HepG2 (cell line): ENCODE measurements at regions not wholly inside any gene's neighbourhood (a gene's known extent, or its start where the extent isn't known, plus 50 kb on each side); places are given as distances from the start of the nearest gene placed in this dataset.
A peak's percentile ranks its signal among the peaks of the same experiment; 100 is the strongest.

ENCODE experiments used
- DDIT3 ChIP-seq: sonication (generic); formaldehyde crosslinking; IDR thresholded peaks from 2 replicates; pipeline ENCODE4 v1.4.0; 2020; ENCODE audit warnings: mild to moderate bottlenecking, missing genetic modification reagents
- EED ChIP-seq: sonication (generic); formaldehyde crosslinking; IDR thresholded peaks from 2 replicates; pipeline ENCODE4 v1.5.0; 2020; ENCODE audit warnings: mild to moderate bottlenecking, missing genetic modification reagents
- FOXK2 ChIP-seq: fragments of 450-650 bp; IDR thresholded peaks from 2 replicates; pipeline ENCODE4 v1.6.1; 2016
- GATA4 ChIP-seq: sonication (generic); IDR thresholded peaks from 2 replicates; pipeline ENCODE4 v1.6.1; 2016; ENCODE audit warnings: antibody characterized with exemption, low read depth, borderline replicate concordance
- HHEX ChIP-seq: IDR thresholded peaks from 2 replicates; pipeline ENCODE4 v1.6.1; 2016; ENCODE audit warnings: control low read depth
- LCORL ChIP-seq, 2 experiments: fragments of 450-650 bp in 1 of 2; sonication (generic) in 1 of 2; formaldehyde crosslinking in 1 of 2; IDR thresholded peaks; 2 replicates each; pipeline versions ENCODE4 v1.5.0 to v1.6.1; 2017 to 2020; ENCODE audit warnings: antibody characterized with exemption in 1 of 2, missing genetic modification reagents in 1 of 2
- MAFF ChIP-seq: IDR thresholded peaks from 2 replicates; pipeline ENCODE4 v1.6.1; 2011; ENCODE audit warnings: low read depth, low read length, improper control_type of control experiment
- NR2C2 ChIP-seq: sonication (generic); formaldehyde crosslinking; IDR thresholded peaks from 2 replicates; pipeline ENCODE4 v1.4.0; 2020; ENCODE audit warnings: missing genetic modification reagents, mild to moderate bottlenecking, moderate library complexity, borderline replicate concordance
- POLR2G ChIP-seq: fragments of 200-400 bp; formaldehyde crosslinking; IDR thresholded peaks from 2 replicates; pipeline ENCODE4 v1.6.1; 2018; ENCODE audit warnings: mild to moderate bottlenecking, low read depth, low read length, moderate library complexity
- SOX13 ChIP-seq, 3 experiments: fragments of 450-650 bp in 1 of 3; sonication (generic) in 1 of 3; formaldehyde crosslinking in 1 of 3; IDR thresholded peaks in 2 of 3; conservative IDR thresholded peaks in 1 of 3; 2 replicates each; pipeline versions ENCODE4 v1.5.0 to v1.6.1; 2016 to 2020; ENCODE audit warnings: antibody characterized with exemption in 1 of 3, mild to moderate bottlenecking in 1 of 3, missing compliant biosample characterization in 1 of 3, missing genetic modification reagents in 1 of 3, moderate library complexity in 1 of 3
- SRSF1 ChIP-seq: fragments of 200-400 bp; formaldehyde crosslinking; optimal IDR thresholded peaks from 2 replicates; pipeline ENCODE3; 2017; ENCODE audit warnings: mild to moderate bottlenecking, low read depth, low read length, moderate library complexity
- ZFP36L2 ChIP-seq: sonication (generic); formaldehyde crosslinking; IDR thresholded peaks from 2 replicates; pipeline ENCODE4 v1.4.0; 2020; ENCODE audit warnings: missing genetic modification reagents
- ZNF160 ChIP-seq: sonication (generic); formaldehyde crosslinking; IDR thresholded peaks from 2 replicates; pipeline ENCODE4 v1.8.0; 2022; ENCODE audit warnings: mild to moderate bottlenecking, inconsistent platforms, missing genetic modification reagents
- ZNF33B ChIP-seq: sonication (generic); formaldehyde crosslinking; IDR thresholded peaks from 2 replicates; pipeline ENCODE4 v1.5.1; 2020; ENCODE audit warnings: mild to moderate bottlenecking, missing genetic modification reagents
- ZNF451 ChIP-seq: sonication (generic); formaldehyde crosslinking; IDR thresholded peaks from 2 replicates; pipeline ENCODE4 v1.5.0; 2020; ENCODE audit warnings: mild to moderate bottlenecking, missing genetic modification reagents
- ZNF570 ChIP-seq: sonication (generic); formaldehyde crosslinking; IDR thresholded peaks from 2 replicates; pipeline ENCODE4 v1.4.0; 2020; ENCODE audit warnings: mild to moderate bottlenecking, missing genetic modification reagents, borderline replicate concordance
- ZNF605 ChIP-seq: sonication (generic); formaldehyde crosslinking; IDR thresholded peaks from 2 replicates; pipeline ENCODE4 v1.8.0; 2022; ENCODE audit warnings: mild to moderate bottlenecking, missing genetic modification reagents
- ZNF800 ChIP-seq: sonication (generic); formaldehyde crosslinking; IDR thresholded peaks from 2 replicates; pipeline ENCODE4 v1.4.0; 2020; ENCODE audit warnings: missing genetic modification reagents
- TF ChIP-seq, protein P1 (sequence below): IDR thresholded peaks from 2 replicates; pipeline ENCODE4 v1.6.1; 2016
- TF ChIP-seq, protein P2 (sequence below): sonication (generic); formaldehyde crosslinking; IDR thresholded peaks from 2 replicates; pipeline ENCODE4; 2020; ENCODE audit warnings: missing genetic modification reagents, mild to moderate bottlenecking, borderline replicate concordance
- TF ChIP-seq, protein P3 (sequence below), 2 experiments: fragments of 450-650 bp in 1 of 2; sonication (generic) in 1 of 2; formaldehyde crosslinking; IDR thresholded peaks; 2 replicates each; pipeline versions ENCODE4 v1.5.0 to v1.8.0; 2020 to 2022; ENCODE audit warnings: mild to moderate bottlenecking in 1 of 2, missing genetic modification reagents in 1 of 2

DNA sequence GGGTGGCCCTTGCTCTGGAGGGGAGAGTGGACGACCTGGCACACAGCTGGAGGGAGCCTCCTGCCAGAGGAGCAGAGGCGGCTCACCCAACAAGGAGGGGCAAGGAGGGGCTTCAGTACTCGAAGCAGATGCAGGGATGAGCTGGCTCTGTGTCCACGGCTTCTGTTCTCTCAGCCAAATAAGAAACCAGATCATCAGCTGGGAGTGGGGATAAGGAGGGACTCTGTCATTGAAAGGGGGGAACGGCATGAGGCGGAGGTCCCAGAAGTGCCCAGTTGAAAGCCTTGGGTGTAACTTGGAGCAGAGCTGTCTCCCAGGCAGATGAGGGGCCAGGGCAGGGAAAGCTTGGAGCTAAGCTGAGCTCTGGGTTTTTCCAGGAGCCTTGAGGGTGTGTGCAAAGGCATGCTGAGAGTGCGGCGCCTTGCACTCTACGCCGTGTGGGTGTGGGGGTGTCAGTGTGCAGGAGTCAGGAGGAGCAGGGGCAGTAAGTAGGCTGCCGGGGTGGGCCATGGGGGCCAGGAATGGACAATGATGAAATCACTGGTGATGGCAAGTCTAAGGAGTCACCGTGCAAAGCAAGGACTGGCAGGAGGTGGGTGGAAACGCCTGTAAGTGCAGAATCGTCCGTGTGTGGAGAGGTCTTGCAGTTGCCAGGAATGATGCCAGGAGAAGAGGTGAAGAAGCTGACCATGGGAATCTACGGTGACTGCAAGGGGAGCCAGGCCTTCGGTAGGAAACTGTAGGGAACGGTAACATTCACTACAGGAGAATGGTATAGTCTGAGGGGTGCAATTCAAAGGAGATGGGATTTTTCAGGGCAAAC lies 85.4 kb upstream of the FOXQ1 start (continued):
- TF ChIP-seq ZNF33B (CRISPR knock-in tag) = no peak; the same call in 1 of the 2 replicates
- TF ChIP-seq DDIT3 (CRISPR knock-in tag) = no peak
- TF ChIP-seq FOXK2 = no peak
- TF ChIP-seq ZNF605 (CRISPR knock-in tag) = 0 out of 2 replicates have a peak, but pooled peaks have one; percentile 38
- TF ChIP-seq EED (CRISPR knock-in tag) = 0 out of 2 replicates have a peak, but pooled peaks have one; percentile 81
- no peak for TF ChIP-seq ZNF570 (CRISPR knock-in tag)
- TF ChIP-seq, protein P1, sequence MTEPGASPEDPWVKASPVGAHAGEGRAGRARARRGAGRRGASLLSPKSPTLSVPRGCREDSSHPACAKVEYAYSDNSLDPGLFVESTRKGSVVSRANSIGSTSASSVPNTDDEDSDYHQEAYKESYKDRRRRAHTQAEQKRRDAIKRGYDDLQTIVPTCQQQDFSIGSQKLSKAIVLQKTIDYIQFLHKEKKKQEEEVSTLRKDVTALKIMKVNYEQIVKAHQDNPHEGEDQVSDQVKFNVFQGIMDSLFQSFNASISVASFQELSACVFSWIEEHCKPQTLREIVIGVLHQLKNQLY (CRISPR knock-in tag) = no peak
- TF ChIP-seq ZNF160 = no peak
- TF ChIP-seq SRSF1 = no peak
- TF ChIP-seq, protein P2, sequence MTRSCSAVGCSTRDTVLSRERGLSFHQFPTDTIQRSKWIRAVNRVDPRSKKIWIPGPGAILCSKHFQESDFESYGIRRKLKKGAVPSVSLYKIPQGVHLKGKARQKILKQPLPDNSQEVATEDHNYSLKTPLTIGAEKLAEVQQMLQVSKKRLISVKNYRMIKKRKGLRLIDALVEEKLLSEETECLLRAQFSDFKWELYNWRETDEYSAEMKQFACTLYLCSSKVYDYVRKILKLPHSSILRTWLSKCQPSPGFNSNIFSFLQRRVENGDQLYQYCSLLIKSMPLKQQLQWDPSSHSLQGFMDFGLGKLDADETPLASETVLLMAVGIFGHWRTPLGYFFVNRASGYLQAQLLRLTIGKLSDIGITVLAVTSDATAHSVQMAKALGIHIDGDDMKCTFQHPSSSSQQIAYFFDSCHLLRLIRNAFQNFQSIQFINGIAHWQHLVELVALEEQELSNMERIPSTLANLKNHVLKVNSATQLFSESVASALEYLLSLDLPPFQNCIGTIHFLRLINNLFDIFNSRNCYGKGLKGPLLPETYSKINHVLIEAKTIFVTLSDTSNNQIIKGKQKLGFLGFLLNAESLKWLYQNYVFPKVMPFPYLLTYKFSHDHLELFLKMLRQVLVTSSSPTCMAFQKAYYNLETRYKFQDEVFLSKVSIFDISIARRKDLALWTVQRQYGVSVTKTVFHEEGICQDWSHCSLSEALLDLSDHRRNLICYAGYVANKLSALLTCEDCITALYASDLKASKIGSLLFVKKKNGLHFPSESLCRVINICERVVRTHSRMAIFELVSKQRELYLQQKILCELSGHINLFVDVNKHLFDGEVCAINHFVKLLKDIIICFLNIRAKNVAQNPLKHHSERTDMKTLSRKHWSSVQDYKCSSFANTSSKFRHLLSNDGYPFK (CRISPR knock-in tag) = no peak
- TF ChIP-seq GATA4 = no peak
- TF ChIP-seq POLR2G = 0 out of 2 replicates have a peak, but pooled peaks have one; percentile 16
- 0 out of 2 replicates have a peak, but pooled peaks have one; percentile 7 for TF ChIP-seq NR2C2 (CRISPR knock-in tag)
- TF ChIP-seq ZNF800 (CRISPR knock-in tag) = no peak
- no peak for TF ChIP-seq LCORL (IDR thresholded peaks at IDR 0.05)
- TF ChIP-seq LCORL (CRISPR knock-in tag; IDR thresholded peaks at IDR 0.05) = no peak; the same call in 1 of the 2 replicates
- TF ChIP-seq, protein P3, sequence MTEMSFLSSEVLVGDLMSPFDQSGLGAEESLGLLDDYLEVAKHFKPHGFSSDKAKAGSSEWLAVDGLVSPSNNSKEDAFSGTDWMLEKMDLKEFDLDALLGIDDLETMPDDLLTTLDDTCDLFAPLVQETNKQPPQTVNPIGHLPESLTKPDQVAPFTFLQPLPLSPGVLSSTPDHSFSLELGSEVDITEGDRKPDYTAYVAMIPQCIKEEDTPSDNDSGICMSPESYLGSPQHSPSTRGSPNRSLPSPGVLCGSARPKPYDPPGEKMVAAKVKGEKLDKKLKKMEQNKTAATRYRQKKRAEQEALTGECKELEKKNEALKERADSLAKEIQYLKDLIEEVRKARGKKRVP (CRISPR knock-in tag; IDR thresholded peaks at IDR 0.05) = 0 out of 4 replicates have a peak, but pooled peaks of 1 of the 2 experiments have one; percentile 40
- no peak for TF ChIP-seq MAFF
- no peak for TF ChIP-seq ZNF451
- no peak for TF ChIP-seq ZFP36L2 (CRISPR knock-in tag)
- no peak for TF ChIP-seq HHEX (CRISPR knock-in tag)
- TF ChIP-seq SOX13 (IDR thresholded peaks at IDR 0.05) = no peak
- TF ChIP-seq SOX13 (CRISPR knock-in tag; conservative IDR thresholded peaks at IDR 0.05 in 1 of 2, IDR thresholded peaks at IDR 0.05 in 1 of 2) = no peak
